Fibroblast of upper back skin (primary cell): ENCODE measurements at regions not wholly inside any gene's neighbourhood (a gene's known extent, or its start where the extent isn't known, plus 50 kb on each side); places are given as distances from the start of the nearest gene placed in this dataset.

Experiments
- DNase-seq: peaks from one replicate; pipeline ENCODE4 v3.0.0-alpha.2; 2013

DNA sequence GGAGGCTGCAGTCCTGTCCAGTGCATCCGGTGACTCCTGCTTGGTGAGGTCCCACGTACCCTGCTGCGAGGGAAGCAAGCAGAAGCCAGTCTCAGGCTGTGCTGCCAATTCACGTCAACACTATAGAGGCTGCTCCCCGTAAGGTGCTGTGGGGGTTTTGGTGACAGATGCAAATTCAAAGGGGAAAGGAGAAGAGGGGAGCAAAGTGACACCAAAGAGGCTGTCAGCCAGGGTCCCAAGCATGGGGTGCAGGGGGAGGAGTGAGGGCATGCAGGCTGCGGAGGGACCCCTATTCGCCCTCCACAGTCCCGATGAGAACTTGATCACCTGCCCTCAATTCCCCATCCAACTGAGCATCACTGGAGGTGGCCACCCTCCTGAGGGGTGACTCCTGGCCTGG lies 179.4 kb upstream of the HS6ST1 start:
- no peak for DNase-seq

DNA sequence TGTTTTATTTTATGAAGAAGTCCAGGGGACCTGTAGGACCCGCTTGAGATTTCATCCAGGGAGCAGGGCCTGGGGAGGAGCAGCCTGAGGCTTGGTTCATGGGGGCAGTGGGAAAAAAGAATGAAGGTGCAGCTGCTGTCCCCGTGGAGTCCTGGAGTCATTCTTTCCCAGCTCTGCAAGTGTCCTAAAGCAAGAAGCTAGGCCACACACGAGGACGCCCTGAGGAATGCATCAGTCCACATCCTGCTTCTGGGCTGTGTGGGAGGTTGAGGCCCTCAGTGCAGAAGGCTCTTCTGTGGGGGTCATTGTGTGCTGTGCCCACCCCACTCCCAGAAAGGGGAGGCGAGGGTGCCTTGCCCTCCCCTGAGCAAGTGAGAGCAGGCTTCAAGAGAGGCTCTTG lies 179.9 kb upstream of the HS6ST1 start:
- peak; percentile 33 for DNase-seq

DNA sequence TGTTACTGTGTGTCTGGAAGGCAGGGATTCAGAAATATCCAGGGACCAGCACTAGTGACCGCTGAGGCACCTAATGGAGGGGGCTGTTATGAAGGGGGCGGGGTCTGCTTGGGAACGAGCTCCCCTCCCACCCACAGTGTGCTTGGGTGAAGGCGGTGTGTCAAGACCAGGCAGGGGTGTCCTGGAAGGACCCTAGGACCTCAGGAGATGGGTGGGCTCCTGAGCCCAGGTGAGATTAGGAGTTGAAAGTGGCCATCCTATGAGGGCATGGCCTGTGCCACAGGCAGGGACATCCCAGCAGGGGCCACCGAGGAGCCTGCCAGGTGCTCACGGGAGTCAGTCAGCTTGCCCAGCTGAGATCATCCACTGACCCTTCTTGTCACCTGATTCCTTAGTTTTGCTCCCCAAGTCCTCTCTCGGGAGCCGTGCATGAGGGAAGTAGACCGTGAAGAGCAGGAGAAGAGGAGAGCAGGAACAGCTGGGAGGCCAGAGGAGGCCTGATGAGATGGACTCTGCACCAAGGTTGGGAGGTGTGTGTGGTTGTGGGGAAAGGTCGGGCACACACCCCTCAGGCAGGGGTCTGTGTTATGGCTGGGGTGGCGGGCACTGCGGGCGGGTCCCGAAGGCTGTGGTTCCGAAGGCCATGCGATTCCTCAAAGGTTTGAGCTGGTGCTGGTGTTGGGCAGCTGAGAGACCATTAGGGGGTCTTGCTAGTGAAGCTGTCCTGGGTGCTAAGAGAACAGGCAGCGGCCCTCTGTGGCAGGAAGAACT lies 180.9 kb upstream of the HS6ST1 start:
- DNase-seq = no peak

DNA sequence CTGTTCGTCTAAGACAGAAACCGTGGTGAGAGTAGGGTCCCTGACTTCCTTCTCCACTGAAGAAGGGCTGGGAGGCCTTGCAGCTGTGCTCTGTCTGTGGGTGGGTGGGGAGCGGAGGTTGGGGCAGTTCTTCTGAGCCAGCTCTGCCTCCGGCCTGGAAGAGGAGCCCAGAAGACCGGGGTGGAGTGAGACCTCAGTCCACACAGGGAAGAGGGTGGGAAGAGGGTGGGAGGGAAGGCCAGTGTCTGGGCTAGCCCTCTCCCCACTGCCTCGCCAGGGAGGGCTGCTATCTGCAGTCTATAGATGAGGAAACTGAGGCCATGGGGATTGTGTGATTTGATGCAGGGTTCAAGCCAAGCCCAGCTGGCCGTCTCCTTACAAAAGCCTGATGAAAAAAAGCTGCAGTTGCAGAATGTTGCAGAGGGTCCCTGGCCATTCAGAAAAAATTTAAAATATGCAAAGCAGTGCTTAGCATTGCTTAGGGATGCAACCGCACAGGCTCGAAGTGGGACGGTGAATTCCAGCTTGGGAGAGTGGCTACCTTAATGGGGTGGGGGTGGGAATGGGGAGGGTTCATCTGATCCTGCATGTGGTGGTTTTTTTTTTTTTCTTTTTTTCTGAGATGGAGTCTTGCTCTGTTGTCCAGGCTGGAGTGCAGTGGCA lies 181.6 kb upstream of the HS6ST1 start:
- DNase-seq = peak; percentile 89

DNA sequence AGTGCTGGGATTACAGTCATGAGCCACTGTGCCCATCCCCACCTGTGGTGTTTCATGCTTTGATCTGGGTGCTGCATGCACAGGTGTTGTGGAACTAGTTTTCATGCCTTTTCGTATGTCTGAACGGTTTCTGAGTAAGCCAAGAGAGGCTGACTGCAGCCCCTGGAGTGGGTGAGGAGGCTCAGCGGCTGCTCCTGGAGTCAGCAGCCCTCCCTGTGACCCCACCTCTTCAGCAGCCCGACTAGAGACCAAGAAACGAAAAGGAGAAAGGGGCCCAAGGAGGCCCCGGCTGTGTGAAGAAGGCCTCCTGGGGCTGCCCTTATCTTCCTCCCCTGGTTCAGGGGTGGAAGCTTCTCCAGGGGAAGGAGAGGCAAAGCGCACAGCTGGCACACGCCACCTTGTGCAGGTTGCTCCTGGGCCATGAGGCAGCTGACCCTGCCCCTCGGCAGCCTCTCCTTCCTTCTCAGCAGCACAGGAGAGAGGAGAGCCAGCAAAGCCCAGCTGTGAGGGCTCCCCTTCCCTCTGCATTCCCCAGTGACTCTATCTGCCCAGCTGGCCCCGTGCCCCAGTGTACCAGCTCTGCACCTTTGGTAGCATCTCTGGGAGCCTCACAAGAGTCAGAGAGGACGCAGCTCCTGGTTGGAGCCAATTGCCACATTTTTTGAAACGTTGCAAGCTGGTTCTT lies 182.5 kb upstream of the HS6ST1 start:
- no peak for DNase-seq

GRCh38 chr2:128501700-128502099 lies 183.0 kb upstream of the HS6ST1 start:
- no peak for DNase-seq

GRCh38 chr2:128502200-128502599 lies 183.5 kb upstream of the HS6ST1 start:
- no peak for DNase-seq

DNA sequence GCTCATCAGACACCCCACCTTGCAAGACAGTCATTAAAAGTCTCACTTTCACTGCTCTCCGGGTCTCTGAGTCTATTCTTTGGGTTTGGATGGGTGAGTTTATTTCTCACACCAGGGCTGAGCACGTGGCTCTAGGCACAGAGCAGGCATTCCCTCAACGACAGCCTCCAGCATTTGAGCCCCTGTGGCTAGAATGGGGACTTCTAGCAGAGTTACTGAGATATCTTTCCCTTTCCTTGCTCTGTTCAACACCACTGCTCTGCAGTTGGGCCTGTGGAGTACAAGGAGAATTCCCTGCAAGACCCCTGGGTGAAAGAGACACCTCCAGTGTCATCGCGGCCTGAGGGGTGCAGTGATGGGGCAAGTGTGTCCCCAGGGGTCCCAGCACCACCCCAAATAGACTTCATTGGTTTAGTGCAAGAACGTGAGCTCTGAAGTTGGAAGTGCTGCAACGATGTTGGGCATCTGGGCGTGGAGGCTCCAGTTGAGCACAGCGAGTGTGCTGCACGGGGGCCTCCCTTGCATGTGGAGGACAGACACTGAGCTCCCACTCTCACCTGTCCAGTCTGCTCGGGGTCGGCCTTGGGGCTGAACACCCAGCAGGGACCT lies 184.1 kb upstream of the HS6ST1 start:
- no peak for DNase-seq

GRCh38 chr2:128503399-128504245 lies 185.0 kb upstream of the HS6ST1 start:
- DNase-seq = no peak

DNA sequence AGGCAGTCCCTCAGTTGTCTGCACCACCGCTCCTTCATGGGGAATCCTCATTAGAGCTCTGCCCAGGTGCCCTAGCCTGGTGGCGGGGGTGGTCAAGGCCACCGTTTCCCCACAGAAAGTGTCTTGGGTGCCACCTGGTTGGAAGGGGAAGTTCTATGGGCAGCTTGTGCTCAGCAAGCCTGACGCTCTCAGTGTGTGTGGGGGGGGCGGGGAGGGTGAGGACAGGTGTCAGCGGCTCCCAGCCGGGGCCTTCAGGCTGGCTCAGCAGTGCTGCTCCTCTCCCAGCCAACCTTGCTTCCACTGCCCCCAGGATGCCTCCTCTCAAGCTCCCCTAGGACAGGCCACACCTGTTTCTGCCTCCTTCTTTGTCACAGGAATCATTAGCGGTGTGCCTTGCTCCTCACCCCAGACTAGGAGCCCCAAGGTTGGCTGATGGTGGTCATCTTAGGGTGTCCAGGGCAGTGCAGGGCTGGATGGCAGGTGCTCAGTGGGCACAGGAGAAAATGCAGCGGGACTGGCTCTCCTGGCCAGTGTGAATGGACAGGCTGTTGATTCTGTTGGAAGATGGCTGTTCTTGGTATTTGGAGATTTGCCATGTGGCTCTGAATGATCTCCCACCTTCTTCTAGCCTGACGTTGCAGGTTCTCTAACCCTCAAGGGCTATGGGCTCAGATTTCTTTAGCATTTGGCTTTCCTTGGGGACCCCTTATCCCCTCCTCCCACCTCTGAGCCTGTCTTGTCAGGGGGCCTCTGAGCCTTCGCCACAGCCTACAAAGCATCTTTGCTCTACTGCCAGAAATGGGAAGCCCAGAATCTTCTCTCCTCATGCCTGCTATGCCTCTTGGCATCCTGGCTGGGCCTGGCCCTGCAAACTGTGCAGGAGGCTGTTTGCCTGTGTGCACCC lies 185.8 kb upstream of the HS6ST1 start:
- DNase-seq = no peak

DNA sequence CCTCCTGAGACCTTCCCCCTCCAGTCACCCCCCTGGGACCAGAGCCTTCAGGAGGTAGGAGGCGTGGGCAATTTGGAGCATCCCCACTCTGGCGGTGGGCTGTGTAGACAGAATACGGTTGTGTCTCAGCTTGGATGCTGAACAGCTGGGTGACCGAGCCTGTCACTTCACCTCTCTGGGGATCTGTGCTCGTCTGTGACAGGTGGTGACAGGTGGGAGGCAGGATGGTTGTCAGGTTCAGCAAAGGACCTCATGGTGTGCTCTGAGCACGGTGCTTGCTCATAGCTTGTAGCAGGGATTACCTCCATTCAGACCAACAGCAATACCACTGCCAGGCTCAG lies 186.5 kb upstream of the HS6ST1 start:
- no peak for DNase-seq

DNA sequence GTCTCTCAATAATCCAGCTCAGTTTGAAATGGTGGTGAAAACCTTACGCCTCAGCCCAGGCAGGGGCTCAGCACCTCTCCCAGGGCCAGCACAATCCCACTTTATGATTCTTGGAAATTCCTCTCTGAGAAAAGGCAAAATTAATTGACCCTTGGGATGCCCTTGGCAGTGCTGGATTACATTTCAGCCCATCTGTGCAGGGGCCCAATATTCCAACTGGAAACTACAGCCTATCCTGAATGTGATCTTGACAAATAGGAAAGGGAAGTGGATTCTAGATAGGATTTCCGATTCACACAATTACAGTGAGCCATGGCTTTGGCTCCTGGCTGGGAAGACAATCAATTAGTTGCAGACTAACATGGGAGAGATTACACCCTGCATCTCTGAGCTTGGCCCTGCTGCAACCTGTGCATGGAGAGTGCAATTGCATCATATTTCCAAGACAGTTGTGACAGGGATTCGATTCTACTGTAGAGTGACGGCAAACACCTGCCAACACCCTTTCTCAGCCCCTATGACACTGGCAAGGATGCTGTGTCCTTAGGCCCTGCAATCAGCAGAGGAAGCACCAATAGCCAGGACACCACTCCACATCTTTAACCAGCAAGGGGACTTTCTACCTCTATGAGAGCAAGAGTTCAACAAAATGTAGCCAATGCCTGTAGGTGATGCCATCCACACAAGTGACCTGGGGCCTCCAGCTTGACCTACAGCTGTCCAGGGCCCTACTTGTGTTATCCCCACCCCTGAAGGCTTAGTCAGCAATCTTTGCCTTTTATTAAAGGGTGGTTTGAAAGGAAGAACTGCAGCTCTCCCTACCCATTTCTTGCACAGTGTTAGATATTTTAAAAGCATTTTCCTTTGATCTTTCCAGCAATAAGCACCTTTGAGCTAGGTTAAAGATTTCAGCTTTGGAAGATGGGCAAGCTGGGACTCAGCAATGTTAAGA lies 187.2 kb upstream of the HS6ST1 start:
- DNase-seq = no peak

- no peak for DNase-seq
Observed at GRCh38 chr2:128506534-128506933, 187.9 kb upstream of the HS6ST1 start.

DNA sequence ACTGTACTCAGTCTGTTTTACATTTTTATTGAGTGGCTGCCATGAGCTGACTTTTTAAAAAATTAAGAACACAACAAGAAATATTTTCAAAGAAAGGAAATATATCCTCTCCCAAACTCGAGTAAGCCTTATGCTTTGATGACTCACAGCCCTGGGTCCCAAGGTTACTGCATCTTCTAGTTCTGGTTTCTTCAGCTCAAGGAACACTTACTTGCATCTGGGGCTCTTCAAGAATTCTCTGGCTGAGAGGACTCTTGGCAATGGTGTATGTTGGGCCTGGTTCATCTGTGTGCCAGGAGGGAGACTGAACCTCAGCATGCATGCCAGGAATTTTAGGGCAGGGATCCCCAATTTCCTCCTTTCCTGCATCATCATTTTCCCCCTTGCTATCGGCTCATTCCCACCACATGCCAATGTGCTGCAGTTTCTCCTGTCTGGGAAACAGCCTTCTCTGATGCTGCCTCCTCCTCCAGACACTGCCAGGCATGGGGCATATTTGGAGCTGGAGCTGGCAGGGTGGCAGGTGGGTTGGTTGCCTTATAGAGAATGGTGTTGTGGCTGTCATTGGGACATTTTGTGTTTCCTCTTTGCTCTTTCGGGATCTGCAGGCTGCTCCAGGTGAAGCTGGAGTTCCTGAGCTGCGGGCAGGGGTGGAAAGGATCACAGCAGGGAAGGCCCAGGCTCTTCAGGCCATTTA lies 192.2 kb upstream of the HS6ST1 start:
- DNase-seq = peak; percentile 62

GRCh38 chr2:128511731-128512378 lies 193.2 kb upstream of the HS6ST1 start:
- no peak for DNase-seq

GRCh38 chr2:128512379-128513115 lies 193.9 kb upstream of the HS6ST1 start:
- no peak for DNase-seq

DNA sequence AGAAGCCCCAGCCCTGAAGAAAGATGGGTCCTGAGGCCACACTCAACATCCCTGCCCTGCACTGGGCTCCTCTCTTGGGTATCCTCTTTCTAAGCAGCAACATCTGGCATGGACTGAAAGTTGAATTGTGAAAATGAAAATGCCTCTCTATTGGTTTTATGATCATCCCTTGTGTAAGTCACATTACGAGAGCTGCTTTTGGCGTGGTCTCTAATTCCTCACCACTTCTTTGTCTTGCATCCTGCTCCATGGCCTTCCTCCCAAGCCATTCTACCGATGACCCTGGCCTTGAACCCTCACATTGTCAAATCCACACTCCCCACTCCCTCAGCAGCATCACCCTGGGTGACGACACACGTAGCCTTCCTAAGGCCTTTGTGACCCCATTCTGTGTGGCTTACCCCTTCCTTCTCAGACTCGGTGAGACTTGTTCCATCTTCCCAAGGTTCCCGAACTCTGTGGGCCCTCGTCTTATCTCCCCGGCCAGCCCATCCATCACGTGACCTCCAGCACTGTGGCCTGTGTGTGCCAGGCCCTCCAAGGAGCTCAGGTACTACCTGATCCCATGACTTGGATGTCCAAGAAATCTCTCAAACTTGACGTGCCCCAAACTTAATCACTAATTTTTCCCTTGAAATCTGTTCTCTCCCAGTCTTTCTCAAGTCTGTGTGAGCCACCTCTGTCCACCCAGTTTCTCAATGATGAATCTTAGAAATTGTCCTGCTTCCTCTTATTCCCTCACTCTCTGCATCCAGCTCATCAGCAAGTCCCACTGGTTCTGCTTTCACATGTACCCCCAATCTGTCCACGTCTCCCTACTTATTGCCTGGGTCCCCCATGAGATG lies 194.7 kb upstream of the HS6ST1 start:
- DNase-seq = no peak

DNA sequence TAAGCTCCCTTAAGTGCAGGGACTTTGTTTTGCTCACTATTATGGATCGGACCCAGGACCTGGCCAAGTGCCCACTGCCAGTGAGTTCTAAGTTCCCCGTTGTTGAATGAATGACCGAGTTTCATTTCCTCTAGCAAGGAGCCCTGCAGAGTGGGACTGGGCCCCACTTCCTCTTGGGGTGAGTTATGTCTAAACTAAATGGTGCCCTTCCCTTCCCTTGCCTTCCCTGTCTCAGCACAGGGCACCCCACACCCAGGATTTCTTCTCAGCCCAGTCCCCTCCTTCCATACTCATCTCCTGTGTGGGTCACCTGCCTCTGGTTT lies 195.3 kb upstream of the HS6ST1 start:
- DNase-seq = no peak
